Activated CD4-positive, alpha-beta T cell treated with anti-CD3 and anti-CD28 coated beads, Interleukin-2, amount 50 U/mL, for 1 hour (primary cell): ENCODE measurements at regions not wholly inside any gene's neighbourhood (a gene's known extent, or its start where the extent isn't known, plus 50 kb on each side); places are given as distances from the start of the nearest gene placed in this dataset.
"Not testable (repeated sequence)": the region's sequence is repeated elsewhere in the genome, so short reads cannot be mapped to it uniquely, and the experiment has no call there.

Source experiments
- DNase-seq: peaks from one replicate; pipeline ENCODE4 v3.0.0-alpha.2; 2020

GRCh38 chr13:111702059-111702458, 364.9 kb upstream of the SOX1 start:
- not testable (repeated sequence) for DNase-seq
